Colonic mucosa (tissue), 4 donors: ENCODE measurements at regions not wholly inside any gene's neighbourhood (a gene's known extent, or its start where the extent isn't known, plus 50 kb on each side); places are given as distances from the start of the nearest gene placed in this dataset.

Experiments
- DNase-seq: peaks from one replicate; pipeline ENCODE4 v3.0.0-alpha.2; 2020
- H3K27ac ChIP-seq: fragments of 200-600 bp; one replicate; pipeline ENCODE4 v1.8.0; 2021
- H3K27me3 ChIP-seq: fragments of 200-600 bp; one replicate; pipeline ENCODE4 v1.8.0; 2021
- H3K36me3 ChIP-seq: fragments of 200-600 bp; one replicate; pipeline ENCODE4 v1.8.0; 2021
- H3K4me1 ChIP-seq: fragments of 200-600 bp; one replicate; pipeline ENCODE4 v1.8.0; 2021; ENCODE audit warnings: mild to moderate bottlenecking
- H3K4me3 ChIP-seq: fragments of 200-600 bp; one replicate; pipeline ENCODE4 v1.8.0; 2021
- H3K9ac ChIP-seq, 2 donors: one replicate each; pipeline ENCODE4 v1.7.0; 2013; ENCODE audit warnings: control low read depth in 2 of 2, low read depth in 2 of 2, low read length in 2 of 2
- H3K9me3 ChIP-seq: fragments of 200-600 bp; one replicate; pipeline ENCODE4 v1.8.0; 2021
- CTCF ChIP-seq: fragments of 200-600 bp; IDR thresholded peaks from one replicate; pipeline ENCODE4 v1.8.0; 2022; ENCODE audit warnings: antibody characterized with exemption, mild to moderate bottlenecking
- intact Hi-C: fragments of 100-400 bp; cut with DNase I; formaldehyde crosslinking; loops from one replicate; pipeline ENCODE4 v1.14.1; 2022
- donor health status: healthy.
- donor health status: DM: no; HTN: no; CAD: no.
- donor health status: DM: no; HTN: no; CAD: no.

- Histone ChIP-seq H3K27ac (no peak overlapping the region), H3K36me3 (no peaks in the 10 kb centered on the region), H3K9ac (no peak overlapping the region), H3K9me3 (no peaks in the 10 kb centered on the region), H3K4me3 (no peak overlapping the region), H3K4me1 (no peaks in the 10 kb centered on the region), H3K27me3 (no peaks in the 10 kb centered on the region)
- intact Hi-C loops: no loop called here
- no peak for DNase-seq
- TF ChIP-seq CTCF: no peak
Measured at GRCh38 chr2:221154176-221154575, 417.9 kb downstream of the EPHA4 start.

GRCh38 chr2:221156062-221156734 lies 415.9 kb downstream of the EPHA4 start:
- intact Hi-C loops: no loop called here
- Histone ChIP-seq H3K4me3 (no peak overlapping the region), H3K27ac (no peak overlapping the region), H3K9ac (no peak overlapping the region), H3K36me3 (no peaks in the 10 kb centered on the region), H3K9me3 (no peaks in the 10 kb centered on the region), H3K27me3 (no peaks in the 10 kb centered on the region), H3K4me1 (no peaks in the 10 kb centered on the region)
- TF ChIP-seq CTCF: no peak
- DNase-seq: no peak

GRCh38 chr2:221161186-221161585 lies 410.9 kb downstream of the EPHA4 start:
- no peak for TF ChIP-seq CTCF
- Histone ChIP-seq H3K9ac (no peak overlapping the region), H3K36me3 (no peaks in the 10 kb centered on the region), H3K4me3 (no peak overlapping the region), H3K4me1 (no peaks in the 10 kb centered on the region), H3K27me3 (no peaks in the 10 kb centered on the region), H3K27ac (no peak overlapping the region), H3K9me3 (no peaks in the 10 kb centered on the region)
- DNase-seq: no peak
- intact Hi-C loops: no loop called here

- no peak for TF ChIP-seq CTCF
- H3K9me3 ChIP-seq: no peaks in the 10 kb centered on the region
- no peak overlapping the region for H3K9ac ChIP-seq
- intact Hi-C loops: no loop called here
- no peak for DNase-seq
- no peaks in the 10 kb centered on the region for H3K4me1 ChIP-seq
- H3K4me3 ChIP-seq: no peak overlapping the region
- no peaks in the 10 kb centered on the region for H3K36me3 ChIP-seq
- H3K27ac ChIP-seq: no peak overlapping the region
- H3K27me3 ChIP-seq: no peaks in the 10 kb centered on the region
Measured at GRCh38 chr2:221166292-221166691, 405.8 kb downstream of the EPHA4 start.

GRCh38 chr2:221167561-221167960 lies 404.5 kb downstream of the EPHA4 start:
- no peak for DNase-seq
- H3K27ac ChIP-seq: no peak overlapping the region
- intact Hi-C loops: no loop called here
- no peaks in the 10 kb centered on the region for H3K9me3 ChIP-seq
- H3K4me1 ChIP-seq: no peaks in the 10 kb centered on the region
- no peak overlapping the region for H3K9ac ChIP-seq
- H3K4me3 ChIP-seq: no peak overlapping the region
- H3K27me3 ChIP-seq: no peaks in the 10 kb centered on the region
- no peaks in the 10 kb centered on the region for H3K36me3 ChIP-seq
- no peak for TF ChIP-seq CTCF
